Nucleus accumbens (tissue), 56 donors: ENCODE measurements at regions not wholly inside any gene's neighbourhood (a gene's known extent, or its start where the extent isn't known, plus 50 kb on each side); places are given as distances from the start of the nearest gene placed in this dataset.
A peak's percentile ranks its signal among the peaks of the same experiment; 100 is the strongest.

ENCODE experiments used
- DNase-seq, 56 donors: peaks; one replicate each; lab custom pipeline; 2025; lab: John Stamatoyannopoulos, UW

- DNase-seq = no peak
Observed at GRCh38 chr12:74293689-74294131, 243.9 kb upstream of the ATXN7L3B start.

- DNase-seq = peak in 11 of 56 donors; percentile 3 to 39 (median 19)
Observed at GRCh38 chr12:74317078-74317601, 220.5 kb upstream of the ATXN7L3B start.

GRCh38 chr12:74317741-74318140 is 219.9 kb upstream of the ATXN7L3B start:
- DNase-seq = no peak

GRCh38 chr12:74319886-74320285 is 217.7 kb upstream of the ATXN7L3B start:
- DNase-seq = no peak

- DNase-seq = no peak
Observed at GRCh38 chr12:74321381-74321780, 216.3 kb upstream of the ATXN7L3B start.

GRCh38 chr12:74322792-74323191 is 214.8 kb upstream of the ATXN7L3B start:
- no peak for DNase-seq

GRCh38 chr12:74328623-74329022 is 209.0 kb upstream of the ATXN7L3B start:
- no peak for DNase-seq

- DNase-seq = no peak
Observed at GRCh38 chr12:74334780-74335179, 202.9 kb upstream of the ATXN7L3B start.

GRCh38 chr12:74337951-74338350 is 199.7 kb upstream of the ATXN7L3B start:
- DNase-seq = no peak

- no peak for DNase-seq
Observed at GRCh38 chr12:74339211-74339610, 198.4 kb upstream of the ATXN7L3B start.

GRCh38 chr12:74349925-74350324 is 187.7 kb upstream of the ATXN7L3B start:
- DNase-seq = no peak

GRCh38 chr12:74365178-74365964 is 172.3 kb upstream of the ATXN7L3B start:
- peak in 12 of 56 donors; percentile 2 to 20 (median 4) for DNase-seq

- DNase-seq = no peak
Observed at GRCh38 chr12:74370608-74371216, 166.9 kb upstream of the ATXN7L3B start.

- DNase-seq = no peak
Observed at GRCh38 chr12:74379114-74379513, 158.5 kb upstream of the ATXN7L3B start.

- DNase-seq = no peak
Observed at GRCh38 chr12:74381958-74382357, 155.7 kb upstream of the ATXN7L3B start.

- no peak for DNase-seq
Observed at GRCh38 chr12:74382983-74383382, 154.7 kb upstream of the ATXN7L3B start.

- no peak for DNase-seq
Observed at GRCh38 chr12:74391283-74391682, 146.4 kb upstream of the ATXN7L3B start.

GRCh38 chr12:74393272-74393671 is 144.4 kb upstream of the ATXN7L3B start:
- DNase-seq = no peak

- no peak for DNase-seq
Observed at GRCh38 chr12:74394647-74395046, 143.0 kb upstream of the ATXN7L3B start.

- no peak for DNase-seq
Observed at GRCh38 chr12:74401035-74401434, 136.6 kb upstream of the ATXN7L3B start.

- DNase-seq = peak in 1 of 56 donors; percentile 17
Observed at GRCh38 chr12:74401966-74402365, 135.7 kb upstream of the ATXN7L3B start.

- DNase-seq = peak in 1 of 56 donors; percentile 28
Observed at GRCh38 chr12:74403221-74403470, 134.5 kb upstream of the ATXN7L3B start.
